HepG2 (cell line): ENCODE measurements at regions not wholly inside any gene's neighbourhood (a gene's known extent, or its start where the extent isn't known, plus 50 kb on each side); places are given as distances from the start of the nearest gene placed in this dataset. TPM values are rescaled to one million over a fixed set of nuclear protein-coding genes. Genes with fewer than 3 reads are reported as not detected.

ENCODE experiments used
- ATAC-seq: fragments of 200-7000 bp; cut with Tn5 transposase; 3 replicates; pipeline ENCODE4 v1.9.1; 2020; ENCODE audit warnings: mild to moderate bottlenecking, moderate library complexity
- BruUV-seq: library from RNA; stranded (reverse); fragments of 400-500 nt; replicated peaks from 2 replicates; lab custom pipeline; 2021; lab: Mats Ljungman, UMichigan
- CTCF ChIA-PET: fragments of 300-600 bp; formaldehyde crosslinking; extraction: SDS; loops from one replicate; lab custom pipeline; 2021; ENCODE audit warnings: low total read pairs, inconsistent platforms, low intra/inter-chr PET ratio; lab: Yijun Ruan, JAX
- POLR2A ChIA-PET: fragments of 350-600 bp; sonication (Branson Sonifier 250); formaldehyde crosslinking; loops from one replicate; lab custom pipeline; 2020; ENCODE audit warnings: antibody characterized with exemption, inconsistent platforms; lab: Yijun Ruan, JAX
- DNase-seq: peaks from one replicate; pipeline ENCODE4 v3.0.0-alpha.2; 2015; ENCODE audit warnings: low spot score
- FAIRE-seq: peaks from 3 replicates; lab custom pipeline; 2011; peaks lifted over from hg19 to GRCh38; lab: Jason Lieb, UNC
- H2AFZ ChIP-seq: one replicate; pipeline ENCODE4 v1.6.1; 2011; ENCODE audit warnings: low read length, inconsistent platforms
- H3K27ac ChIP-seq: fragments of 300-600 bp; 3 replicates; pipeline ENCODE4 v1.8.0; 2011; ENCODE audit warnings: mixed run types, mild to moderate bottlenecking, mixed read lengths, low read length, inconsistent platforms; ENCODE audit not compliant: insufficient read depth; ENCODE audit errors: extremely low read length
- H3K27me3 ChIP-seq, 2 experiments: fragments of 200-600 bp in 1 of 2; 2 replicates in 1 of 2; 3 replicates in 1 of 2; pipeline versions ENCODE4 v1.6.0 to v1.8.0; 2011; ENCODE audit warnings: low read length in 2 of 2, mild to moderate bottlenecking in 2 of 2, moderate library complexity in 2 of 2, inconsistent platforms in 1 of 2; ENCODE audit not compliant: insufficient read depth in 2 of 2, control insufficient read depth in 1 of 2
- H3K36me3 ChIP-seq, 2 experiments: fragments of 200-600 bp in 1 of 2; replicated peaks in 1 of 2; 2 replicates in 1 of 2; 3 replicates in 1 of 2; pipeline versions ENCODE4 v1.5.1 to v1.8.0; 2011; ENCODE audit warnings: low read length in 2 of 2, inconsistent platforms in 1 of 2; ENCODE audit not compliant: insufficient read depth in 2 of 2, control insufficient read depth in 1 of 2
- H3K4me1 ChIP-seq: 2 replicates; pipeline ENCODE4 v1.5.1; 2012; ENCODE audit warnings: low read length, inconsistent platforms; ENCODE audit not compliant: insufficient read depth
- H3K4me2 ChIP-seq: 2 replicates; pipeline ENCODE4 v1.6.0; 2011; ENCODE audit warnings: low read depth, low read length, inconsistent platforms
- H3K4me3 ChIP-seq, 3 experiments: fragments of 200-600 bp in 1 of 3; sonication (generic), shearing (Covaris generic) in 1 of 3; replicated peaks in 1 of 3; 2 replicates each; pipeline ENCODE4 v1.5.1; 2011 to 2016; ENCODE audit warnings: low read length in 3 of 3, inconsistent platforms in 2 of 3, low read depth in 2 of 3, mild to moderate bottlenecking in 2 of 3, control low read depth in 1 of 3, mixed read lengths in 1 of 3; ENCODE audit not compliant: insufficient read depth in 1 of 3
- H3K79me2 ChIP-seq: one replicate; pipeline ENCODE4 v1.6.1; 2011; ENCODE audit warnings: low read length, inconsistent platforms; ENCODE audit not compliant: insufficient read depth
- H3K9ac ChIP-seq: 2 replicates; pipeline ENCODE4 v1.6.0; 2011; ENCODE audit warnings: mild to moderate bottlenecking, low read depth, low read length, inconsistent platforms; ENCODE audit not compliant: insufficient read depth
- H3K9me3 ChIP-seq: 2 replicates; pipeline ENCODE4 v1.5.1; 2012; ENCODE audit warnings: mild to moderate bottlenecking, low read length
- H4K20me1 ChIP-seq: 2 replicates; pipeline ENCODE4 v1.6.0; 2011; ENCODE audit warnings: inconsistent platforms, mild to moderate bottlenecking, low read length, moderate library complexity; ENCODE audit not compliant: insufficient read depth
- HDAC2 ChIP-seq: sonication (generic); formaldehyde crosslinking; IDR thresholded peaks from 2 replicates; pipeline ENCODE4 v1.4.0; 2020; ENCODE audit warnings: missing genetic modification reagents
- ZNF33B ChIP-seq: sonication (generic); formaldehyde crosslinking; IDR thresholded peaks from 2 replicates; pipeline ENCODE4 v1.5.1; 2020; ENCODE audit warnings: mild to moderate bottlenecking, missing genetic modification reagents
- ZNF674 ChIP-seq: sonication (generic); formaldehyde crosslinking; IDR thresholded peaks from 2 replicates; pipeline ENCODE4 v1.5.0; 2020; ENCODE audit warnings: low read depth, mild to moderate bottlenecking, missing genetic modification reagents
- ZNF782 ChIP-seq: sonication (generic); formaldehyde crosslinking; IDR thresholded peaks from 2 replicates; pipeline ENCODE4 v1.4.0; 2020; ENCODE audit warnings: missing genetic modification reagents, mild to moderate bottlenecking, borderline replicate concordance
- WGBS: methylation state at CpG from one replicate; pipeline ENCODE4 v1.1.6; 2017; ENCODE audit warnings: low lambda C conversion rate; 5-methylcytosine and 5-hydroxymethylcytosine counted together
- in situ Hi-C: cut with HindIII; loops from 2 replicates; pipeline ENCODE4 v1.10.0; 2017; ENCODE audit warnings: low pct_unique_long_range_greater_than_20kb; ENCODE audit not compliant: extremely low pct_ligation_motif_present
- intact Hi-C: fragments of 100-400 bp; cut with micrococcal nuclease; formaldehyde crosslinking; loops from one replicate; pipeline ENCODE4 v1.10.0; 2022; ENCODE audit not compliant: unreplicated experiment
- microRNA-seq: library from miRNA; unstranded; fragments of <30 nt; microRNA quantifications from one replicate; pipeline ENCODE4, GENCODE V29; 2020
- small RNA-seq, 3 experiments: library from RNA; depleted of rRNA; stranded (forward); fragments of <200 nt; gene quantifications; one replicate each; pipeline ENCODE3, GENCODE V24; 2012; ENCODE audit warnings: low read depth in 2 of 3, low replicate concordance in 1 of 3; ENCODE audit not compliant: insufficient read length in 3 of 3, insufficient read depth in 2 of 3
- TF ChIP-seq, protein P1 (sequence below): sonication (generic); formaldehyde crosslinking; IDR thresholded peaks from 2 replicates; pipeline ENCODE4 v1.4.0; 2020; ENCODE audit warnings: missing genetic modification reagents, borderline replicate concordance
- TF ChIP-seq, protein P2 (sequence below): IDR thresholded peaks from 2 replicates; pipeline ENCODE4 v1.6.1; 2012; ENCODE audit warnings: inconsistent platforms

DNA sequence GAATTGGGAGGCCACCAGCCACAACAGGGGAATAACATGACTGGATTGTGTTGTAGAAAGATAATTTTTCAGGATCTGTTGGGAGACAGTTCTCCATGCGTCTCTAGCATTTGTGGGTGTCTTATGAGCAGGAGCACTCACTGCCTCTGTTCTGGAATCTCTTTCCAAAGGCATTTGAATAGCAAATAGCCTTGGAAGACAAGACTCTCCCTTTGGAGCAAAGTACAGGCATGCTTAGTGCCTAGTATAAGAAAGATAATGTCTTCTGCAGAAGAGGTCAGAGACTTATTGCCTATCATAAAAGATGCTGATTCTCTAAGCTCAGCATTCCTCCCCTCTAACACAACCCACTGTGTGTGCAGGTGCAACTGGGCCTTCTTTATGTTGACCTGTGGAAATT is 58.3 kb downstream of the VCPKMT start:
- no peak overlapping the region for H2AFZ ChIP-seq
- no peaks in the 10 kb centered on the region for H3K79me2 ChIP-seq
- DNase-seq (no peak), ATAC-seq (no peak), FAIRE-seq (no peak)
- no peaks in the 10 kb centered on the region for H3K36me3 ChIP-seq
- intact Hi-C loops (no loop called here), in situ Hi-C loops (no loop called here)
- H4K20me1 ChIP-seq: no peaks in the 10 kb centered on the region
- H3K4me1 ChIP-seq: peaks cover 47% of the 10 kb centered on the region
- no peak overlapping the region for H3K9ac ChIP-seq
- no peaks in the 10 kb centered on the region for H3K27me3 ChIP-seq
- no peak overlapping the region for H3K27ac ChIP-seq
- H3K4me2 ChIP-seq: no peak overlapping the region
- ChIA-PET POLR2A (no interaction called here), CTCF (no interaction called here)
- TF ChIP-seq, protein P1, sequence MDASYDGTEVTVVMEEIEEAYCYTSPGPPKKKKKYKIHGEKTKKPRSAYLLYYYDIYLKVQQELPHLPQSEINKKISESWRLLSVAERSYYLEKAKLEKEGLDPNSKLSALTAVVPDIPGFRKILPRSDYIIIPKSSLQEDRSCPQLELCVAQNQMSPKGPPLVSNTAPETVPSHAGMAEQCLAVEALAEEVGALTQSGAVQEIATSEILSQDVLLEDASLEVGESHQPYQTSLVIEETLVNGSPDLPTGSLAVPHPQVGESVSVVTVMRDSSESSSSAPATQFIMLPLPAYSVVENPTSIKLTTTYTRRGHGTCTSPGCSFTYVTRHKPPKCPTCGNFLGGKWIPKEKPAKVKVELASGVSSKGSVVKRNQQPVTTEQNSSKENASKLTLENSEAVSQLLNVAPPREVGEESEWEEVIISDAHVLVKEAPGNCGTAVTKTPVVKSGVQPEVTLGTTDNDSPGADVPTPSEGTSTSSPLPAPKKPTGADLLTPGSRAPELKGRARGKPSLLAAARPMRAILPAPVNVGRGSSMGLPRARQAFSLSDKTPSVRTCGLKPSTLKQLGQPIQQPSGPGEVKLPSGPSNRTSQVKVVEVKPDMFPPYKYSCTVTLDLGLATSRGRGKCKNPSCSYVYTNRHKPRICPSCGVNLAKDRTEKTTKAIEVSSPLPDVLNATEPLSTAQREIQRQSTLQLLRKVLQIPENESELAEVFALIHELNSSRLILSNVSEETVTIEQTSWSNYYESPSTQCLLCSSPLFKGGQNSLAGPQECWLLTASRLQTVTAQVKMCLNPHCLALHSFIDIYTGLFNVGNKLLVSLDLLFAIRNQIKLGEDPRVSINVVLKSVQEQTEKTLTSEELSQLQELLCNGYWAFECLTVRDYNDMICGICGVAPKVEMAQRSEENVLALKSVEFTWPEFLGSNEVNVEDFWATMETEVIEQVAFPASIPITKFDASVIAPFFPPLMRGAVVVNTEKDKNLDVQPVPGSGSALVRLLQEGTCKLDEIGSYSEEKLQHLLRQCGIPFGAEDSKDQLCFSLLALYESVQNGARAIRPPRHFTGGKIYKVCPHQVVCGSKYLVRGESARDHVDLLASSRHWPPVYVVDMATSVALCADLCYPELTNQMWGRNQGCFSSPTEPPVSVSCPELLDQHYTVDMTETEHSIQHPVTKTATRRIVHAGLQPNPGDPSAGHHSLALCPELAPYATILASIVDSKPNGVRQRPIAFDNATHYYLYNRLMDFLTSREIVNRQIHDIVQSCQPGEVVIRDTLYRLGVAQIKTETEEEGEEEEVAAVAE: no peak
- no peak for TF ChIP-seq ZNF33B (CRISPR knock-in tag)
- TF ChIP-seq ZNF782 (CRISPR knock-in tag): no peak
- TF ChIP-seq, protein P2, sequence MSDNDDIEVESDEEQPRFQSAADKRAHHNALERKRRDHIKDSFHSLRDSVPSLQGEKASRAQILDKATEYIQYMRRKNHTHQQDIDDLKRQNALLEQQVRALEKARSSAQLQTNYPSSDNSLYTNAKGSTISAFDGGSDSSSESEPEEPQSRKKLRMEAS: no peak
- no peak for TF ChIP-seq ZNF674 (CRISPR knock-in tag)
- TF ChIP-seq HDAC2 (CRISPR knock-in tag): no peak
- 90% methylated on average over 1 of the region's 1 CpG for WGBS
- H3K9me3 ChIP-seq: no peaks in the 10 kb centered on the region
- BruUV-seq: no TSS peak
- no peak overlapping the region for H3K4me3 ChIP-seq

Small RNA genes lying in the stretch of these regions (microRNA-seq; reads per million reads assigned to microRNA genes)
- gene MIR6076: not detected

Small RNA genes lying in the stretch of these regions (small RNA-seq; reads per million reads assigned to genes)
- 0 reads per million in 3 experiments for gene MIR6076
